ENCODE measurements at regions not wholly inside any gene's neighbourhood (a gene's known extent, or its start where the extent isn't known, plus 50 kb on each side); places are given as distances from the start of the nearest gene placed in this dataset.

DNA sequence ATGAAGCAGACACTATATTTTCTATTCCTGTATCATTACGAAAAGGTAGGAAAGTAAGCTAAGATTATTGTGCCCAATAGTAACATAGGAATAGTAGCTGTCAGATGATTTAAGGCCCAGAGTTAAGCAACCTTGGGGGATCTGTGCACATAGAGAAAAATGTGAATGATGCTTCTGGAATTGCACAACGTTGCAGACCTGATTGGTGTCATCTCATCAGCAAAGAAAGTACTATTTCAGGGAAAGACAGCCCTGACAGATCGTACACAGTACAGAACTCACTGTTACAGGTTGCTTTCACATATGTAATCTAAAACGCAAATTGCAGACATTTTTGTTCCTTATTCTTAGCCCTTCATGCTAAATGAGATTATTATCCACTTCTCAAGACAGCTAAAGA is 535.9 kb downstream of the TRIB2 start:
- intact Hi-C loops (cut with micrococcal nuclease) (no loop called here), dilution Hi-C loops (cut with MboI; ENCODE audit: extremely low pct_ligation_motif_present, low sequenced_read_pairs) (no loop called here)
- Histone ChIP-seq H2AFZ (ENCODE audit: low read depth, low read length) (no peak overlapping the region), H3K27ac (ENCODE audit: insufficient read depth, low read depth, low read length) (no peak overlapping the region), H3K9me3 (replicated peaks; ENCODE audit: control insufficient read depth, insufficient read depth, low read length) (peaks cover 3% of the 10 kb centered on the region), H3K4me1 (ENCODE audit: control insufficient read depth, extremely low read depth, insufficient read depth, low read length) (no peaks in the 10 kb centered on the region), H3K27me3 (ENCODE audit: control insufficient read depth in 2 of 2, insufficient read depth in 2 of 2, low read length in 2 of 2) (no peaks in the 10 kb centered on the region), H3K4me3 (replicated peaks in 1 of 3; ENCODE audit: insufficient read depth in 1 of 3, low read depth in 1 of 3, low read length in 3 of 3) (no peak overlapping the region), H3K9me1 (replicated peaks; ENCODE audit: control insufficient read depth, extremely low read depth, insufficient read depth, low read length) (no peaks in the 10 kb centered on the region), H3K79me2 (ENCODE audit: control insufficient read depth, insufficient read depth, low read length) (no peaks in the 10 kb centered on the region), H3K36me3 (ENCODE audit: control insufficient read depth in 2 of 2, extremely low read depth in 1 of 2, insufficient read depth in 2 of 2, low read length in 2 of 2) (no peaks in the 10 kb centered on the region), H3K4me2 (ENCODE audit: insufficient read depth, low read length) (no peak overlapping the region), H4K20me1 (replicated peaks; ENCODE audit: control insufficient read depth, extremely low read depth, insufficient read depth, low read length) (no peaks in the 10 kb centered on the region), H3K9ac (replicated peaks; ENCODE audit: extremely low read depth, insufficient read depth, low read length) (no peak overlapping the region)
- DNase-seq (ENCODE audit: low read depth, low spot score): no peak
- ChIA-PET POLR2A (no interaction called here), CTCF (no interaction called here)
- FAIRE-seq: no peak
- no TSS peak for BruUV-seq (replicated peaks)
- TF ChIP-seq, protein P1, sequence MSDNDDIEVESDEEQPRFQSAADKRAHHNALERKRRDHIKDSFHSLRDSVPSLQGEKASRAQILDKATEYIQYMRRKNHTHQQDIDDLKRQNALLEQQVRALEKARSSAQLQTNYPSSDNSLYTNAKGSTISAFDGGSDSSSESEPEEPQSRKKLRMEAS (IDR thresholded peaks at IDR 0.05; ENCODE audit: insufficient read depth, insufficient read length): no peak
- TF ChIP-seq JUN (IDR thresholded peaks at IDR 0.05; ENCODE audit: borderline replicate concordance, insufficient read depth, insufficient read length, low read depth) (no peak), POLR2AphosphoS5 (IDR thresholded peaks at IDR 0.05; ENCODE audit: insufficient read depth, low read depth, low read length) (no peak), EZH2 (IDR thresholded peaks at IDR 0.05; ENCODE audit: borderline replicate concordance, low read depth, low read length, severe bottlenecking) (no peak), MYC (IDR thresholded peaks at IDR 0.05; ENCODE audit: low read depth, low read length) (no peak), CTCF (IDR thresholded peaks at IDR 0.05; ENCODE audit: extremely low read depth in 1 of 2, insufficient read depth in 1 of 2, low read depth in 1 of 2, low read length in 2 of 2) (no peak), GATA2 (IDR thresholded peaks at IDR 0.05; ENCODE audit: insufficient read depth, insufficient read length, low read depth, low read length) (no peak), FOS (IDR thresholded peaks at IDR 0.05; ENCODE audit: borderline replicate concordance, insufficient read depth, low read length) (no peak), POLR2A (IDR thresholded peaks at IDR 0.05; ENCODE audit: low read depth, low read length) (no peak)

Data from endothelial cell of umbilical vein (primary cell).